AG04449 (cell line): ENCODE measurements at regions not wholly inside any gene's neighbourhood (a gene's known extent, or its start where the extent isn't known, plus 50 kb on each side); places are given as distances from the start of the nearest gene placed in this dataset.
"Not testable (repeated sequence)": the region's sequence is repeated elsewhere in the genome, so short reads cannot be mapped to it uniquely, and the experiment has no call there.

Experiments
- CTCF ChIA-PET: fragments of 350-600 bp; formaldehyde crosslinking; extraction: SDS; loops from one replicate; lab custom pipeline; 2021; ENCODE audit warnings: antibody characterized with exemption; lab: Yijun Ruan, JAX
- POLR2A ChIA-PET: fragments of 400-600, 350-600 bp; formaldehyde crosslinking; extraction: SDS; loops from one replicate; lab custom pipeline; 2020; ENCODE audit warnings: antibody characterized with exemption, inconsistent platforms; lab: Yijun Ruan, JAX
- DNase-seq: peaks from one replicate; pipeline ENCODE4 v3.0.0-alpha.2; 2010; ENCODE audit warnings: low read depth, low spot score
- H3K4me3 ChIP-seq: 2 replicates; pipeline ENCODE4 v1.5.1; 2011; ENCODE audit warnings: low read depth, mild to moderate bottlenecking, control low read depth, low read length
- TF ChIP-seq, protein P1 (sequence below): IDR thresholded peaks from one replicate; pipeline ENCODE4 v1.5.1; 2011; ENCODE audit warnings: mild to moderate bottlenecking, moderate library complexity, low read length, control low read depth, inconsistent platforms; ENCODE audit not compliant: insufficient read depth; ENCODE audit errors: missing control alignments

DNA sequence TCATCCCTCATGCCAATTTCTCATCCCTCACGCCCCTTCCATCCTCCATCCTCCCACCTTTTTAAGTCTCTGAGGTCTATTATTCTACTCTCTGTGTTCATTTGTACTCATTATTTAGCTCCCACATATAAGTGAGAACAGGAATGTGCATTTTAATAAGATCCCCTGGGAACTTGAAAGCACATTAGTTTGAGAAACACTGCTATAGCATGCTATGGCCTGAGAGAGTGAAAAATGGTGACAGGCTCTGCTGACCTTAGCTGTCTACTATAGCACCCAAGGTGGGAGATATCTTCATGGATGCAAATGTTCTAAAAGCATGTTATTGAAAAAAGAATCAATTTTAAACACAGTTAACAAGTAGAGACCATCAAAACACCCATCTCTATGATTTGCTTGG, 712.0 kb downstream of the TFAP2A start:
- POLR2A ChIA-PET = no interaction called here
- CTCF ChIA-PET = no interaction called here
- TF ChIP-seq, protein P1, sequence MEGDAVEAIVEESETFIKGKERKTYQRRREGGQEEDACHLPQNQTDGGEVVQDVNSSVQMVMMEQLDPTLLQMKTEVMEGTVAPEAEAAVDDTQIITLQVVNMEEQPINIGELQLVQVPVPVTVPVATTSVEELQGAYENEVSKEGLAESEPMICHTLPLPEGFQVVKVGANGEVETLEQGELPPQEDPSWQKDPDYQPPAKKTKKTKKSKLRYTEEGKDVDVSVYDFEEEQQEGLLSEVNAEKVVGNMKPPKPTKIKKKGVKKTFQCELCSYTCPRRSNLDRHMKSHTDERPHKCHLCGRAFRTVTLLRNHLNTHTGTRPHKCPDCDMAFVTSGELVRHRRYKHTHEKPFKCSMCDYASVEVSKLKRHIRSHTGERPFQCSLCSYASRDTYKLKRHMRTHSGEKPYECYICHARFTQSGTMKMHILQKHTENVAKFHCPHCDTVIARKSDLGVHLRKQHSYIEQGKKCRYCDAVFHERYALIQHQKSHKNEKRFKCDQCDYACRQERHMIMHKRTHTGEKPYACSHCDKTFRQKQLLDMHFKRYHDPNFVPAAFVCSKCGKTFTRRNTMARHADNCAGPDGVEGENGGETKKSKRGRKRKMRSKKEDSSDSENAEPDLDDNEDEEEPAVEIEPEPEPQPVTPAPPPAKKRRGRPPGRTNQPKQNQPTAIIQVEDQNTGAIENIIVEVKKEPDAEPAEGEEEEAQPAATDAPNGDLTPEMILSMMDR = no peak
- H3K4me3 ChIP-seq = no peak overlapping the region
- DNase-seq = no peak

DNA sequence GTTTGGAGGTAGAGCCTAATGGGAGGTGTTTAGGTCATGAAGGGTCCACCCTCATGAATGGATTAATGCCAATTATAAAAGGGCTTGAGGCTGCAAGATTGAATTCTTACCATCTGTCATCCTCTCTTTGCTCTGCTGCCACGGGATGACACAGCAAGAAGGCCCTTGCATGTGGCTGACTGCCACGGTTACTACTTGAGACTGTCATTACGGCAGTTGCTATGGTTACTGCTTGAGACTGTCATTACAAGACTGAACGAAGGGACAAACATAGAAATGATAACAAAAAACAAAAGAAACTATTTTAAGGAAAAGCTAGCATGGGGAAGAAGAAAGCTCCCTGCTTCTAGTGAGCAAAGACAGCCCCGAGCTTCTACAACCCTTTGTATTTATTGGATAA, 715.0 kb downstream of the TFAP2A start:
- no peak for DNase-seq
- CTCF ChIA-PET = no interaction called here
- TF ChIP-seq, protein P1 = no peak
- POLR2A ChIA-PET = no interaction called here
- no peak overlapping the region for H3K4me3 ChIP-seq

- CTCF ChIA-PET = no interaction called here
- POLR2A ChIA-PET = no interaction called here
- H3K4me3 ChIP-seq = no peak overlapping the region
- DNase-seq = no peak
- TF ChIP-seq, protein P1 = no peak
Observed at GRCh38 chr6:9697263-9697931, 717.5 kb downstream of the TFAP2A start.

DNA sequence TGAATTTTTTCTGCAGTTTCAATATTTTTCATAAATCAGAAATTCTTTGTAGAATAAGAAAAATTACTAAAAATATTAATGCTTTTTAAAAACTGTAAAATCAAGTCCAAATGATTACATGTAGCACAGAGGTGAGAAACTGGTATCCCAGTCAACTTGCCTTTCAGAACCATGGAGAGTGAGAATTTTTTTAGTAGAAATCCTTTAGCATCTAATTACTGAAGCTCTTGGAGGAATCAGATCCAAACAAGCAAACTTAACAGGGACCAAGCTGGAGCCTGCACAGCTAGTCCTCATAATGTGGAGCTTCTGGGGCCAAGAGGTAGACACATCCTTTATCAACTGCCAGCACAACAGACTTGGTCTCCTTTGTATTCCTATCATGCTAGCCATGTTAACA, 724.5 kb downstream of the TFAP2A start:
- TF ChIP-seq, protein P1 = no peak
- CTCF ChIA-PET = no interaction called here
- no peak for DNase-seq
- H3K4me3 ChIP-seq = no peak overlapping the region
- POLR2A ChIA-PET = no interaction called here

DNA sequence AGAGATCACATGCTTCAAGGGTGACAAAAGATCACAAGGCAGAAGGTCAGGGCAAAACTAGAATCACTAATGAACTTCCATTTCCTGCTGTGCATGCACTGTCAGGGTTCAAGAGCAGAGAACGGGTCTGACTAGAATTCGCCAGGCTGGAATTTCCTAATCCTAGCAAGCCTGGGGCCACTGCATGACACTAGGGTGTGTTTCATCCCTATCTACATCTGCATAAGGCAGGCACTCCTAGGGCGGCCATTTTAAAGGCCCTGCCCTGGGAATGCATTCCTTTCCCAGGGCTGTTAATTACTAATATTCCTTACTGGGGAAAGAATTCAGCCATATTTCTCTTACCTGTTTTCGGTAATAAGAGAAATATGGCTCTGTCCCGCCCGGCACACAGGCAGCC, 734.1 kb downstream of the TFAP2A start:
- DNase-seq, POLR2A ChIA-PET, CTCF ChIA-PET, H3K4me3 ChIP-seq: not testable (repeated sequence)

- no peak overlapping the region for H3K4me3 ChIP-seq
- DNase-seq = no peak
- TF ChIP-seq, protein P1 = no peak
- CTCF ChIA-PET = no interaction called here
- POLR2A ChIA-PET = no interaction called here
Observed at GRCh38 chr6:9675122-9675521, 739.8 kb downstream of the TFAP2A start.

GRCh38 chr6:9659848-9660247, 755.0 kb downstream of the TFAP2A start:
- DNase-seq = no peak
- ChIA-PET CTCF (no interaction called here), POLR2A (no interaction called here)
- no peak overlapping the region for H3K4me3 ChIP-seq
- TF ChIP-seq, protein P1 = no peak
